ENCODE measurements at regions not wholly inside any gene's neighbourhood (a gene's known extent, or its start where the extent isn't known, plus 50 kb on each side); places are given as distances from the start of the nearest gene placed in this dataset.
"Not testable (repeated sequence)": the region's sequence is repeated elsewhere in the genome, so short reads cannot be mapped to it uniquely, and the experiment has no call there.

DNA sequence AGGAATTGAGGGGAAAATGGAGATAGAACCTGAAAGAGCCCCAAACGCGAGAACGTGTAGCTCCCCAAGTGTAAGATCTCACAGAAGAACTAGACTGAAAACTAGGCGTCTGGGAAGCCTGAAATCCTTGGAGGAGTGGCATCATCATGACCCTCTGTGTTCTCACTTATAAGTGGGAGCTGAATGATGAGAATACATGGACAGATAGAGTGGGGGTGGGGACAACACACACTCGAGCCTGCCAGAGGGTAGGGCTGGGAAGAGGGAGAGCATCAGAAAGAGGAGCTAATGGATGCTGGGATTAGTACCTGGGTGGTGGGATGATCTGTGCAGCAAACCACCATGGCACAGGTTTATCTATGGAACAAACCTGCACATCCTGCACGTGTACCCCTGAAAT, 258.7 kb upstream of the NOTCH2NLA start:
- H3K9me3 ChIP-seq (ENCODE audit: control insufficient read depth, low read length); H3K79me2 ChIP-seq; H3K9ac ChIP-seq; H3K4me3 ChIP-seq (ENCODE audit: low read depth, low read length); H3K36me3 ChIP-seq (ENCODE audit: control insufficient read depth, insufficient read depth, low read length); H2AFZ ChIP-seq; H3K27ac ChIP-seq; H3K27me3 ChIP-seq (ENCODE audit: control insufficient read depth, insufficient read depth, low read length); H3K4me2 ChIP-seq (ENCODE audit: low read length); H3K4me1 ChIP-seq: not testable (repeated sequence)

DNA sequence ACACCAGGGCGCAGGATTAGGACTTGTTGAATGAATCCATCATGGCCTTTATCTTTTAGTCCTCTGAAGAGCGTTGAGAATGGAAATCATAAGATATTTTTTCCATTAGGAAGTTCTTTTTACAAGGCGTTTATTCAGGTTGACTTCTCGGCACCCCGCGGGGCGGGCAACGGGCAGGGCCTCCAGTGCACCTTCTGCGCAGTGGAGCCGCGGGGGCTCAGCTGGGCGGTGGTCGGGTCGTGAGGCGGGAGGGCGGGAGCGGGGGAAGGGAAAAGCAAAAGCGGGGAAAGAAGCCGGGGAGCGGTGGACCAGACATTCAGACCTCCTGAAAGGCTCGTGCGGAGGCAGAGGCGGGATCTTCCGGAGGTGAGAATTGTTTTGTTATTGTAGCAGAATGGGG, 258.3 kb upstream of the NOTCH2NLA start:
- not testable (repeated sequence) for H3K4me2 ChIP-seq (ENCODE audit: low read length); H3K79me2 ChIP-seq; H2AFZ ChIP-seq; H3K9ac ChIP-seq; H3K9me3 ChIP-seq (ENCODE audit: control insufficient read depth, low read length); H3K36me3 ChIP-seq (ENCODE audit: control insufficient read depth, insufficient read depth, low read length); H3K4me1 ChIP-seq; H3K4me3 ChIP-seq (ENCODE audit: low read depth, low read length); H3K27me3 ChIP-seq (ENCODE audit: control insufficient read depth, insufficient read depth, low read length); H3K27ac ChIP-seq

DNA sequence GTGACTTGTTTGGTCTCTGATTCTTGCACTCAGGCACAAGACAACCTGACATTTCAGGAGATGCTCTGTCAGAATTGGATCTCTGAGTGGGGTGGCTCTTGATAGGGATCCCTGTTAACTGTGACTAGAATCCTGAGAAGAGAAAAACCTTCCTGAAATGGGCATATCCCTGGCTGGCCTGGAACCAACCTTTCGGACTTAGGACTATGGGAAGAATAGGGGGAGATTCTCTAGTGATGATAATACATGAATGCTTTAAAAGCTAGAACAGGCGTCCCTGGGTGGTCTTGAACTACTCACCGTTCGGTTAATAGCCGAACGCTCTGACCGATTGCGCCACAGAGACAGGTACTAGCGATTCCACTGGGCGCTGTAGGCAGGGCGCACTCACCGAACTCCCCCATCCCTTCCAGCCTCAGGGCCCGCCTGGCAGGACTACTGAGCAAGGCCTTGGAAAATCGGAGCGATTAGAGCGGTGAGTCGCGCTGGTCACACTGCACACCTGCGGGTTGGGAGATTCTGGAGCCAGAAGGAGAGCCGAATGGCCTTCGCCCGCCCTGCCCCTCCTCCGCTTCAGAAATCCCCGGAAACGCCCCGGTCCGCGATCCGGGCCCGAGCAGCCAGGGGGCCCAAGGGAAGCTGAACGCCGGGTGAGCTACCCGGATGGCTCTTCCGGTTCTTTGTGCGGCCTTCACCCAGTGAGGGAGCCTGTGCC, 257.6 kb upstream of the NOTCH2NLA start:
- not testable (repeated sequence) for H3K27me3 ChIP-seq (ENCODE audit: control insufficient read depth, insufficient read depth, low read length); H3K9me3 ChIP-seq (ENCODE audit: control insufficient read depth, low read length); H2AFZ ChIP-seq; H3K4me1 ChIP-seq; H3K4me2 ChIP-seq (ENCODE audit: low read length); H3K9ac ChIP-seq; H3K36me3 ChIP-seq (ENCODE audit: control insufficient read depth, insufficient read depth, low read length); H3K27ac ChIP-seq; H3K79me2 ChIP-seq; H3K4me3 ChIP-seq (ENCODE audit: low read depth, low read length)

GRCh38 chr1:146484195-146484594, 255.4 kb upstream of the NOTCH2NLA start:
- not testable (repeated sequence) for H3K79me2 ChIP-seq; H3K9ac ChIP-seq; H3K36me3 ChIP-seq (ENCODE audit: control insufficient read depth, insufficient read depth, low read length); H3K9me3 ChIP-seq (ENCODE audit: control insufficient read depth, low read length); H3K27me3 ChIP-seq (ENCODE audit: control insufficient read depth, insufficient read depth, low read length); H3K27ac ChIP-seq; H3K4me3 ChIP-seq (ENCODE audit: low read depth, low read length); H3K4me2 ChIP-seq (ENCODE audit: low read length); H3K4me1 ChIP-seq; H2AFZ ChIP-seq

DNA sequence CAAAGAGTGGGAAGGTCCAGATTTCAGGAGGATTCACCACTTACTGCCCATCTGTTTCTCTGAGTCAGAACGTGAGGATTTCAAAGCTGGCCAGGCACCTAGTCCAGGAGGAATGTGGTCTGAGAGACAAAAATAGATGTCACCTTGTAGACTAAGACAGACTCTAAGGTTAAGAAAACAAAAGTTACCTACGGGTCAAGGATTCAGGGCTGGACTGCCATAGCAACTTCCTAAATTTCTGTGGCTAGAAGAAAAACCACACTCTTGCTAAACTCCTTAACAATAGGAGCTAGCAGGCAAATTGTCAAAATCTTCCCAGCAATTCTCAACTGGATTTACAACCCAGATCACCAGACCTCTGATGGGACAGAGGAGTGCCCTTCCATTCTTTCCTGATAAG, 250.4 kb upstream of the NOTCH2NLA start:
- H3K4me3 ChIP-seq (ENCODE audit: low read depth, low read length); H3K4me2 ChIP-seq (ENCODE audit: low read length); H3K4me1 ChIP-seq; H2AFZ ChIP-seq; H3K27me3 ChIP-seq (ENCODE audit: control insufficient read depth, insufficient read depth, low read length); H3K9me3 ChIP-seq (ENCODE audit: control insufficient read depth, low read length); H3K36me3 ChIP-seq (ENCODE audit: control insufficient read depth, insufficient read depth, low read length); H3K27ac ChIP-seq; H3K9ac ChIP-seq; H3K79me2 ChIP-seq: not testable (repeated sequence)

DNA sequence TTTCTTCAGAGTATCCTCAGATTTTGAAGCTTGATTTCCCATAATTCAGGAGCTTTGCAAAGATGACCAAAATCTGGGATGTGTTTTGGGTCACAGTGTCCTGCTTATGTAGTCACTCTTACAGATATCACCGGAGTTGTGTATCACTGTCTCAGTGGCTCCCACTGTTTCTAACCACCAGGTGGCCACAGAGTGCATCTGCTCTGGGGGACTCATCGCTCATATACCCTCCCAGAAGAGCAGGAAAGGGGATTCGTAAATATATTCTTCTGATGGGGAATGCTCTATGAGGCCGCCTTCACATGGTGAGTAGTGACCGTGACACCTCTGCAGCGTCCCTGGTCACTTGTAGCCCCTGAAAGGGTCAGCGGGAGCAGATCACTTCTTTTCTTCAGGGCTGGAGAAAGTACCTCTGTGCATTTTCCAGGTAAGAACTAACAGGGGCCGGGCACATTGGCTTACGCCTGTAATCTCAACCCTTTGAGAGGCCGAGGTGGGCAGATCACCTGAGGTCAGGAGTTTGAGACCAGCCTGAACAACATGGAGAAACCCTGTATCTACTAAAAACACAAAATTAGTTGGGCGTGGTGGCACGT, 249.4 kb upstream of the NOTCH2NLA start:
- H3K9me3 ChIP-seq (ENCODE audit: control insufficient read depth, low read length); H3K4me1 ChIP-seq; H3K4me2 ChIP-seq (ENCODE audit: low read length); H3K4me3 ChIP-seq (ENCODE audit: low read depth, low read length); H3K9ac ChIP-seq; H3K27me3 ChIP-seq (ENCODE audit: control insufficient read depth, insufficient read depth, low read length); H3K79me2 ChIP-seq; H3K27ac ChIP-seq; H3K36me3 ChIP-seq (ENCODE audit: control insufficient read depth, insufficient read depth, low read length): not testable (repeated sequence)
- peak overlapping the region; percentile 28 for H2AFZ ChIP-seq
- TF ChIP-seq, protein P1, sequence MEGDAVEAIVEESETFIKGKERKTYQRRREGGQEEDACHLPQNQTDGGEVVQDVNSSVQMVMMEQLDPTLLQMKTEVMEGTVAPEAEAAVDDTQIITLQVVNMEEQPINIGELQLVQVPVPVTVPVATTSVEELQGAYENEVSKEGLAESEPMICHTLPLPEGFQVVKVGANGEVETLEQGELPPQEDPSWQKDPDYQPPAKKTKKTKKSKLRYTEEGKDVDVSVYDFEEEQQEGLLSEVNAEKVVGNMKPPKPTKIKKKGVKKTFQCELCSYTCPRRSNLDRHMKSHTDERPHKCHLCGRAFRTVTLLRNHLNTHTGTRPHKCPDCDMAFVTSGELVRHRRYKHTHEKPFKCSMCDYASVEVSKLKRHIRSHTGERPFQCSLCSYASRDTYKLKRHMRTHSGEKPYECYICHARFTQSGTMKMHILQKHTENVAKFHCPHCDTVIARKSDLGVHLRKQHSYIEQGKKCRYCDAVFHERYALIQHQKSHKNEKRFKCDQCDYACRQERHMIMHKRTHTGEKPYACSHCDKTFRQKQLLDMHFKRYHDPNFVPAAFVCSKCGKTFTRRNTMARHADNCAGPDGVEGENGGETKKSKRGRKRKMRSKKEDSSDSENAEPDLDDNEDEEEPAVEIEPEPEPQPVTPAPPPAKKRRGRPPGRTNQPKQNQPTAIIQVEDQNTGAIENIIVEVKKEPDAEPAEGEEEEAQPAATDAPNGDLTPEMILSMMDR (IDR thresholded peaks at IDR 0.05): peak; percentile 58

- not testable (repeated sequence) for H3K36me3 ChIP-seq (ENCODE audit: control insufficient read depth, insufficient read depth, low read length)
Observed at GRCh38 chr1:146475086-146475485, 246.3 kb upstream of the NOTCH2NLA start.

GRCh38 chr1:146474216-146474615, 245.4 kb upstream of the NOTCH2NLA start:
- not testable (repeated sequence) for H3K4me3 ChIP-seq (ENCODE audit: low read depth, low read length); H3K9me3 ChIP-seq (ENCODE audit: control insufficient read depth, low read length); H3K27me3 ChIP-seq (ENCODE audit: control insufficient read depth, insufficient read depth, low read length); H3K79me2 ChIP-seq; H3K36me3 ChIP-seq (ENCODE audit: control insufficient read depth, insufficient read depth, low read length); H3K4me2 ChIP-seq (ENCODE audit: low read length); H3K27ac ChIP-seq; H2AFZ ChIP-seq; H3K4me1 ChIP-seq; H3K9ac ChIP-seq

More at GRCh38 chr1:146475086-146475485, 246.3 kb upstream of the NOTCH2NLA start:
- not testable (repeated sequence) for H3K27ac ChIP-seq; H3K4me3 ChIP-seq (ENCODE audit: low read depth, low read length); H3K9me3 ChIP-seq (ENCODE audit: control insufficient read depth, low read length); H3K79me2 ChIP-seq; H3K4me2 ChIP-seq (ENCODE audit: low read length); H2AFZ ChIP-seq; H3K9ac ChIP-seq; H3K27me3 ChIP-seq (ENCODE audit: control insufficient read depth, insufficient read depth, low read length); H3K4me1 ChIP-seq

GRCh38 chr1:146472192-146472861, 243.5 kb upstream of the NOTCH2NLA start:
- H3K9me3 ChIP-seq (ENCODE audit: control insufficient read depth, low read length); H3K79me2 ChIP-seq; H3K36me3 ChIP-seq (ENCODE audit: control insufficient read depth, insufficient read depth, low read length); H3K9ac ChIP-seq; H3K27ac ChIP-seq; H3K27me3 ChIP-seq (ENCODE audit: control insufficient read depth, insufficient read depth, low read length); H3K4me1 ChIP-seq: not testable (repeated sequence)
- H3K4me2 ChIP-seq (ENCODE audit: low read length): peak overlapping the region; percentile 61
- H2AFZ ChIP-seq: peak overlapping the region; percentile 30
- peak overlapping the region; percentile 37 for H3K4me3 ChIP-seq (ENCODE audit: low read depth, low read length)

DNA sequence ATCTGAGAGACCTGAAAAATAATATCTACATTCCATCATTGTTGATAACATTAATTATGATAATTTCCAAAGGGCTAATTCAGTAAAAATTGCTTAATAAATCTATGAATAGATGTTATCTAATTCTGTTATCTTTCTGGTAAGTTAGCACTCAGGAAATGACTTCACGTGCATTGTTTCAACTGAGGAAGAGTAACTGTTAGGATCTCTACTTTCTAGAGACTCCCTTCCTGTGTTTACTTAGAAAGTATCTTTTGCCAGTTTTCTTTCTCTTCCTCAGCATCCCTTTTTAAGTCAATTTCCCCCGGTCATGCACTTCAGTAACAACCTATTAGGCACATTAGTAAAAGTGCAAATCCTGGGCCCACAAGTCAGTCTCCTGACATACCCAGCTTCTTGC, 231.1 kb upstream of the NOTCH2NLA start:
- not testable (repeated sequence) for H3K4me1 ChIP-seq; H3K27me3 ChIP-seq (ENCODE audit: control insufficient read depth, insufficient read depth, low read length); H3K4me2 ChIP-seq (ENCODE audit: low read length); H3K4me3 ChIP-seq (ENCODE audit: low read depth, low read length); H2AFZ ChIP-seq; H3K9me3 ChIP-seq (ENCODE audit: control insufficient read depth, low read length); H3K36me3 ChIP-seq (ENCODE audit: control insufficient read depth, insufficient read depth, low read length); H3K9ac ChIP-seq; H3K79me2 ChIP-seq; H3K27ac ChIP-seq

Measured in parathyroid adenoma (tissue), 2 donors.